CD4-positive, CD25-positive, alpha-beta regulatory T cell (primary cell): ENCODE measurements at regions not wholly inside any gene's neighbourhood (a gene's known extent, or its start where the extent isn't known, plus 50 kb on each side); places are given as distances from the start of the nearest gene placed in this dataset.

ENCODE experiments used
- ATAC-seq, 2 donors: fragments of 150-1000 bp; cut with Tn5 transposase; one replicate each; pipeline ENCODE4 v1.10.0; 2021; ENCODE audit warnings: low read depth in 2 of 2, moderate number of reproducible peaks in 2 of 2, moderate library complexity in 1 of 2
- DNase-seq, 3 donors: peaks; one replicate each; pipeline versions ENCODE4 v3.0.0 to v3.0.0-alpha.2; 2012 to 2022; ENCODE audit warnings: mixed read lengths in 1 of 3
- H3K27ac ChIP-seq: one replicate; pipeline ENCODE4 v1.7.0; 2013; ENCODE audit warnings: mild to moderate bottlenecking, low read length; ENCODE audit not compliant: insufficient read depth, poor library complexity, severe bottlenecking
- H3K27me3 ChIP-seq: one replicate; pipeline ENCODE4 v1.7.0; 2013; ENCODE audit warnings: low read length; ENCODE audit not compliant: control insufficient read depth, insufficient read depth
- H3K36me3 ChIP-seq: one replicate; pipeline ENCODE4 v1.7.0; 2013; ENCODE audit warnings: mild to moderate bottlenecking, low read length, moderate library complexity; ENCODE audit not compliant: control insufficient read depth, insufficient read depth
- H3K4me1 ChIP-seq: 2 replicates; pipeline ENCODE4 v1.7.0; 2013; ENCODE audit warnings: mild to moderate bottlenecking, low read length; ENCODE audit not compliant: insufficient read depth, control insufficient read depth, poor library complexity, severe bottlenecking
- H3K4me3 ChIP-seq: one replicate; pipeline ENCODE4 v1.7.0; 2013; ENCODE audit warnings: low read depth, mild to moderate bottlenecking, low read length, moderate library complexity
- H3K9me3 ChIP-seq, 2 experiments: 1 replicate in 1 of 2; 2 replicates in 1 of 2; pipeline ENCODE4 v1.7.0; 2013; ENCODE audit warnings: low read length in 2 of 2, mild to moderate bottlenecking in 1 of 2, moderate library complexity in 1 of 2; ENCODE audit not compliant: control insufficient read depth in 2 of 2
- H3K27ac Mint-ChIP-seq, 3 donors: one replicate each; pipeline ENCODE4 v1.8.0; 2020 to 2022; ENCODE audit warnings: mild to moderate bottlenecking in 3 of 3, mixed read lengths in 3 of 3, moderate library complexity in 2 of 3
- H3K27me3 Mint-ChIP-seq: one replicate; pipeline ENCODE4 v1.8.0; 2022; ENCODE audit warnings: mild to moderate bottlenecking, mixed read lengths
- H3K36me3 Mint-ChIP-seq: one replicate; pipeline ENCODE4 v1.8.0; 2020; ENCODE audit warnings: mixed read lengths
- H3K4me1 Mint-ChIP-seq, 4 donors: one replicate each; pipeline ENCODE4 v1.8.0; 2020 to 2022; ENCODE audit warnings: mixed read lengths in 4 of 4, mild to moderate bottlenecking in 1 of 4
- H3K4me3 Mint-ChIP-seq, 4 donors: one replicate each; pipeline ENCODE4 v1.8.0; 2020 to 2022; ENCODE audit warnings: mild to moderate bottlenecking in 4 of 4, mixed read lengths in 4 of 4, moderate library complexity in 3 of 4
- H3K9me3 Mint-ChIP-seq, 7 donors: one replicate each; pipeline ENCODE4 v1.8.0; 2020 to 2022; ENCODE audit warnings: mixed read lengths in 7 of 7, mild to moderate bottlenecking in 3 of 7, moderate library complexity in 2 of 7

GRCh38 chr11:119865661-119866156 is 136.7 kb upstream of the NECTIN1 start:
- H3K27ac Mint-ChIP-seq = no peak overlapping the region
- H3K27me3 Mint-ChIP-seq = no peaks in the 10 kb centered on the region
- H3K9me3 Mint-ChIP-seq = peaks cover 0 to 2% (median 0%) of the 10 kb centered on the region in 7 donors
- Histone ChIP-seq H3K27me3 (no peaks in the 10 kb centered on the region), H3K27ac (no peak overlapping the region), H3K36me3 (no peaks in the 10 kb centered on the region), H3K4me1 (no peaks in the 10 kb centered on the region), H3K4me3 (no peak overlapping the region), H3K9me3 (no peaks in the 10 kb centered on the region)
- no peaks in the 10 kb centered on the region for H3K4me1 Mint-ChIP-seq
- no peak for DNase-seq
- H3K36me3 Mint-ChIP-seq = no peaks in the 10 kb centered on the region
- no peak overlapping the region for H3K4me3 Mint-ChIP-seq
- ATAC-seq = no peak

GRCh38 chr11:119864836-119865235 is 135.8 kb upstream of the NECTIN1 start:
- H3K27me3 ChIP-seq = no peaks in the 10 kb centered on the region
- H3K9me3 Mint-ChIP-seq = peaks cover 0 to 2% (median 0%) of the 10 kb centered on the region in 7 donors
- no peaks in the 10 kb centered on the region for H3K27me3 Mint-ChIP-seq
- ATAC-seq (no peak), DNase-seq (no peak)
- no peak overlapping the region for H3K27ac ChIP-seq
- H3K4me3 Mint-ChIP-seq = no peak overlapping the region
- no peaks in the 10 kb centered on the region for H3K36me3 Mint-ChIP-seq
- H3K4me1 ChIP-seq = no peaks in the 10 kb centered on the region
- H3K27ac Mint-ChIP-seq = no peak overlapping the region
- no peaks in the 10 kb centered on the region for H3K4me1 Mint-ChIP-seq
- H3K9me3 ChIP-seq = no peaks in the 10 kb centered on the region
- no peak overlapping the region for H3K4me3 ChIP-seq
- H3K36me3 ChIP-seq = no peaks in the 10 kb centered on the region

- Mint-ChIP-seq H3K9me3 (peaks cover 0 to 2% (median 0%) of the 10 kb centered on the region in 7 donors), H3K27ac (no peak overlapping the region), H3K4me1 (no peaks in the 10 kb centered on the region), H3K27me3 (no peaks in the 10 kb centered on the region), H3K4me3 (no peak overlapping the region), H3K36me3 (no peaks in the 10 kb centered on the region)
- no peak for ATAC-seq
- H3K9me3 ChIP-seq = no peaks in the 10 kb centered on the region
- H3K36me3 ChIP-seq = no peaks in the 10 kb centered on the region
- no peak overlapping the region for H3K4me3 ChIP-seq
- H3K27ac ChIP-seq = no peak overlapping the region
- no peaks in the 10 kb centered on the region for H3K27me3 ChIP-seq
- no peaks in the 10 kb centered on the region for H3K4me1 ChIP-seq
- no peak for DNase-seq
These were observed 135.0 kb upstream of the NECTIN1 start for GRCh38 chr11:119863851-119864601.

- Mint-ChIP-seq H3K9me3 (peaks cover 0 to 2% (median 0%) of the 10 kb centered on the region in 7 donors), H3K27me3 (no peaks in the 10 kb centered on the region), H3K36me3 (no peaks in the 10 kb centered on the region), H3K4me3 (no peak overlapping the region), H3K4me1 (no peaks in the 10 kb centered on the region), H3K27ac (no peak overlapping the region)
- Histone ChIP-seq H3K4me1 (no peaks in the 10 kb centered on the region), H3K27me3 (no peaks in the 10 kb centered on the region), H3K9me3 (no peaks in the 10 kb centered on the region), H3K4me3 (no peak overlapping the region), H3K27ac (no peak overlapping the region), H3K36me3 (no peaks in the 10 kb centered on the region)
- DNase-seq (no peak), ATAC-seq (no peak)
These were observed 134.2 kb upstream of the NECTIN1 start for GRCh38 chr11:119863236-119863635.

- peaks cover 0 to 2% (median 0%) of the 10 kb centered on the region in 7 donors for H3K9me3 Mint-ChIP-seq
- H3K4me1 ChIP-seq = no peaks in the 10 kb centered on the region
- H3K27ac Mint-ChIP-seq = no peak overlapping the region
- ATAC-seq = no peak
- peaks cover 11% of the 10 kb centered on the region for H3K27me3 Mint-ChIP-seq
- no peaks in the 10 kb centered on the region for H3K36me3 ChIP-seq
- no peak overlapping the region for H3K4me3 ChIP-seq
- H3K9me3 ChIP-seq = no peaks in the 10 kb centered on the region
- DNase-seq = no peak
- H3K27ac ChIP-seq = no peak overlapping the region
- no peaks in the 10 kb centered on the region for H3K27me3 ChIP-seq
- H3K4me1 Mint-ChIP-seq = no peaks in the 10 kb centered on the region
- no peaks in the 10 kb centered on the region for H3K36me3 Mint-ChIP-seq
- no peak overlapping the region for H3K4me3 Mint-ChIP-seq
These were observed 132.2 kb upstream of the NECTIN1 start for GRCh38 chr11:119861160-119861559.

- Mint-ChIP-seq H3K4me1 (no peaks in the 10 kb centered on the region), H3K27me3 (peaks cover 11% of the 10 kb centered on the region), H3K36me3 (no peaks in the 10 kb centered on the region), H3K27ac (no peak overlapping the region), H3K4me3 (no peak overlapping the region), H3K9me3 (no peaks in the 10 kb centered on the region)
- DNase-seq (no peak), ATAC-seq (no peak)
- H3K4me1 ChIP-seq = no peaks in the 10 kb centered on the region
- no peaks in the 10 kb centered on the region for H3K27me3 ChIP-seq
- no peak overlapping the region for H3K27ac ChIP-seq
- no peak overlapping the region for H3K4me3 ChIP-seq
- H3K9me3 ChIP-seq = no peaks in the 10 kb centered on the region
- no peaks in the 10 kb centered on the region for H3K36me3 ChIP-seq
These were observed 131.6 kb upstream of the NECTIN1 start for GRCh38 chr11:119860561-119861094.

- Mint-ChIP-seq H3K4me3 (no peak overlapping the region), H3K4me1 (no peaks in the 10 kb centered on the region), H3K27me3 (peaks cover 11% of the 10 kb centered on the region), H3K27ac (no peak overlapping the region), H3K9me3 (no peaks in the 10 kb centered on the region), H3K36me3 (no peaks in the 10 kb centered on the region)
- Histone ChIP-seq H3K4me1 (no peaks in the 10 kb centered on the region), H3K9me3 (no peaks in the 10 kb centered on the region), H3K27ac (no peak overlapping the region), H3K27me3 (no peaks in the 10 kb centered on the region), H3K36me3 (no peaks in the 10 kb centered on the region), H3K4me3 (no peak overlapping the region)
- ATAC-seq (no peak), DNase-seq (no peak)
These were observed 130.7 kb upstream of the NECTIN1 start for GRCh38 chr11:119859684-119860083.

- Mint-ChIP-seq H3K36me3 (no peaks in the 10 kb centered on the region), H3K27me3 (peaks cover 11% of the 10 kb centered on the region), H3K4me1 (no peaks in the 10 kb centered on the region), H3K4me3 (no peak overlapping the region), H3K9me3 (no peaks in the 10 kb centered on the region), H3K27ac (no peak overlapping the region)
- Histone ChIP-seq H3K4me3 (no peak overlapping the region), H3K4me1 (no peaks in the 10 kb centered on the region), H3K27me3 (no peaks in the 10 kb centered on the region), H3K27ac (no peak overlapping the region), H3K9me3 (no peaks in the 10 kb centered on the region), H3K36me3 (no peaks in the 10 kb centered on the region)
- DNase-seq (no peak), ATAC-seq (no peak)
These were observed 129.3 kb upstream of the NECTIN1 start for GRCh38 chr11:119858288-119858687.
